WI38 (cell line): ENCODE measurements at regions not wholly inside any gene's neighbourhood (a gene's known extent, or its start where the extent isn't known, plus 50 kb on each side); places are given as distances from the start of the nearest gene placed in this dataset.

Experiments used
- H3K4me3 ChIP-seq: 2 replicates; pipeline ENCODE4 v1.5.1; 2011; ENCODE audit warnings: low read depth, mild to moderate bottlenecking, control low read depth, low read length
- CTCF ChIP-seq: IDR thresholded peaks from 2 replicates; pipeline ENCODE4 v1.5.1; 2012; ENCODE audit warnings: low read depth, mild to moderate bottlenecking, control low read depth, low read length

- TF ChIP-seq CTCF, result no peak
Measured at GRCh38 chr4:128480945-128481344, 193.3 kb upstream of the PGRMC2 start.

GRCh38 chr4:128477540-128477939 is 189.9 kb upstream of the PGRMC2 start:
- H3K4me3 ChIP-seq, result no peak overlapping the region
- no peak for TF ChIP-seq CTCF

More at GRCh38 chr4:128480945-128481344, 193.3 kb upstream of the PGRMC2 start:
- no peak overlapping the region for H3K4me3 ChIP-seq

GRCh38 chr4:128475597-128475996 is 188.0 kb upstream of the PGRMC2 start:
- TF ChIP-seq CTCF, result no peak
- H3K4me3 ChIP-seq, result no peak overlapping the region

- no peak for TF ChIP-seq CTCF
- no peak overlapping the region for H3K4me3 ChIP-seq
Measured at GRCh38 chr4:128471576-128471975, 184.0 kb upstream of the PGRMC2 start.

- TF ChIP-seq CTCF, result no peak
Measured at GRCh38 chr4:128470492-128471053, 183.0 kb upstream of the PGRMC2 start.

GRCh38 chr4:128468123-128468989 is 180.7 kb upstream of the PGRMC2 start:
- TF ChIP-seq CTCF, result no peak
- H3K4me3 ChIP-seq, result no peak overlapping the region

More at GRCh38 chr4:128470492-128471053, 183.0 kb upstream of the PGRMC2 start:
- H3K4me3 ChIP-seq, result no peak overlapping the region

GRCh38 chr4:128465523-128465922 is 177.9 kb upstream of the PGRMC2 start:
- H3K4me3 ChIP-seq, result no peak overlapping the region
- TF ChIP-seq CTCF, result no peak
